ENCODE measurements at regions not wholly inside any gene's neighbourhood (a gene's known extent, or its start where the extent isn't known, plus 50 kb on each side); places are given as distances from the start of the nearest gene placed in this dataset.
"Not testable (repeated sequence)": the region's sequence is repeated elsewhere in the genome, so short reads cannot be mapped to it uniquely, and the experiment has no call there.

DNA sequence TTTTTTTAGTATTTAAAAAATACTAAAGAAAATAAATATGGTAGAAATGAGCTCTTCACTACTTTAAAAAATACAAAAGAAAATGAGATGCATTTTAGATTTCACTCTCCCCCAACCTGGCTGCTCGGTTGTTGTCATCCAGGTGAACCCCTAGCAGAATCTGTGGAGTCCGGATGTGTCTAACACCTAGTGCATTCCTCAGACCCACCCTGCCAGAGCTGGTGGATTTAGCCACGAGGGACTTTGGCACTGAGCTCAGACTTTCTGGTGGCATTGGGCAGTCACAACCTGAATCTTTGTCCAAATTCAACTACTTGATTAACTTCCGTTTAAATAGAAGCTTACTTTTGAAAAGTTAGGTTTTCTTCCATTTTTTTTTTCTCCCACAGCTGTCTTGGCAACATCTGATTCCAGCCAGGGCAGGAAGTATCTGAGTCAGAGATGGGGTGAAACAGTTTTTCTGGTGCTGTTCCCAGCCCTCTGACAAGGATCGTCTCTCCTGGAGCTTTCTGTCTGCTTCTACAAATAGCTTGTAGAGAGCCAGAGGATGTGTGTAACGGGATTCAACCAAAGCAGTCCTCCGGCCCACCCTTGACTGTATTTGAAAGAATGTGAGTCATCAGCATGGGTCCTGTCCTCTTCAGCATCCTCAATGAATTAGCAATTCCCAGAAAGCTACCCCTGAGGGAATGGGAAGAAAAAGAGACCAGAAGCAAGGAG is 301.8 kb upstream of the MCTP2 start:
- Histone ChIP-seq H3K27me3 (no peaks in the 10 kb centered on the region), H3K27ac (peak overlapping the region in 1 of 2 donors; percentile 54), H3K36me3 (no peaks in the 10 kb centered on the region), H3K4me1 (no peaks in the 10 kb centered on the region), H3K4me3 (no peak overlapping the region), H3K9me3 (no peaks in the 10 kb centered on the region)
- TF ChIP-seq, protein P1, sequence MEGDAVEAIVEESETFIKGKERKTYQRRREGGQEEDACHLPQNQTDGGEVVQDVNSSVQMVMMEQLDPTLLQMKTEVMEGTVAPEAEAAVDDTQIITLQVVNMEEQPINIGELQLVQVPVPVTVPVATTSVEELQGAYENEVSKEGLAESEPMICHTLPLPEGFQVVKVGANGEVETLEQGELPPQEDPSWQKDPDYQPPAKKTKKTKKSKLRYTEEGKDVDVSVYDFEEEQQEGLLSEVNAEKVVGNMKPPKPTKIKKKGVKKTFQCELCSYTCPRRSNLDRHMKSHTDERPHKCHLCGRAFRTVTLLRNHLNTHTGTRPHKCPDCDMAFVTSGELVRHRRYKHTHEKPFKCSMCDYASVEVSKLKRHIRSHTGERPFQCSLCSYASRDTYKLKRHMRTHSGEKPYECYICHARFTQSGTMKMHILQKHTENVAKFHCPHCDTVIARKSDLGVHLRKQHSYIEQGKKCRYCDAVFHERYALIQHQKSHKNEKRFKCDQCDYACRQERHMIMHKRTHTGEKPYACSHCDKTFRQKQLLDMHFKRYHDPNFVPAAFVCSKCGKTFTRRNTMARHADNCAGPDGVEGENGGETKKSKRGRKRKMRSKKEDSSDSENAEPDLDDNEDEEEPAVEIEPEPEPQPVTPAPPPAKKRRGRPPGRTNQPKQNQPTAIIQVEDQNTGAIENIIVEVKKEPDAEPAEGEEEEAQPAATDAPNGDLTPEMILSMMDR (IDR thresholded peaks at IDR 0.05), result no peak
- TF ChIP-seq POLR2A (IDR thresholded peaks at IDR 0.05) (no peak), POLR2AphosphoS5 (IDR thresholded peaks at IDR 0.05) (no peak)
- intact Hi-C loops (cut with DNase I; ENCODE audit: low total_unique reads), result no loop called here
- DNase-seq (ENCODE audit: low spot score in 2 of 2), result peak in 1 of 2 donors; percentile 19

DNA sequence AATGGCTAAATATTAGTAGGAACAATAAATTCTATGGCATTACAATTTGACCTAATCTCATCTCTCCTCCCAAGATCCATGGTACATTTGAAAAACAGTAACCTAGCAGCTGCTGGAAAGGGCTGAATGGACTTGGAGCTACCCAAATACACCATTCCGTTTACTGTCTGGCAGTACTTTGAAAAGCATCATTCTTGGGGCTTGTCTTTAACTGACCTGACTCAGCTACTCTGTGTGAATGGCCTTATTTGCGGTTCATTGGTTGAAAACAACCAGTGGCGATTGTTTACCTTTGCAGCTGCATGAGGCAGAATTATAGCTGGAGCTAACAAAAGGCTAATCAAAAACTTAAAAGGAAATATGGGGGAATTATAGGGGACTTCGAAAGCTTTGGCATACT is 311.2 kb upstream of the MCTP2 start:
- Histone ChIP-seq H3K4me3 (no peak overlapping the region), H3K9me3 (peaks cover 0 to 10% of the 10 kb centered on the region in 2 donors), H3K27me3 (no peaks in the 10 kb centered on the region), H3K36me3 (no peaks in the 10 kb centered on the region), H3K27ac (no peak overlapping the region), H3K4me1 (no peaks in the 10 kb centered on the region)
- no peak for DNase-seq (ENCODE audit: low spot score in 2 of 2)
- intact Hi-C loops (cut with DNase I; ENCODE audit: low total_unique reads), result no loop called here
- TF ChIP-seq POLR2A (IDR thresholded peaks at IDR 0.05), result no peak
- TF ChIP-seq, protein P1 (IDR thresholded peaks at IDR 0.05), result no peak
- no peak for TF ChIP-seq POLR2AphosphoS5 (IDR thresholded peaks at IDR 0.05)

DNA sequence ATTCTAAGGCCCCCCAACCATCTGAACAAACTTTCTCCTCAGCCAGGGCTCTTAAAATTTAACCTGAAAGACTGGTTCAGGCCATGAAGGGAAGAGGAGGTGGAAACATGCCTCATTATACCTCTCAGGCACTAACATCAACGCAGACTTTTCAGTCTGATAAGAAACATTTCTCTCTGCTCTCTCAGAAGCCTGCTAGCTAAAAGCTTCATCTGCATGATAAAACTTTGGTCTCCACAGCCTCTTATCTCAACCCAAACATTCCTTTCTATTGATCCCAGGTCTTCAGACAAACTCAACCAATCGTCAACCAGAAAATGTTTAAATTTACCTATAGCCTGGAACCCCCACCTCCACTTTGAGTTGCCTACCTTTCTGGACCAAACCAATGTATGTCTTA is 312.6 kb upstream of the MCTP2 start:
- intact Hi-C loops (cut with DNase I; ENCODE audit: low total_unique reads); H3K4me1 ChIP-seq; H3K36me3 ChIP-seq; H3K27ac ChIP-seq; DNase-seq (ENCODE audit: low spot score in 2 of 2); H3K27me3 ChIP-seq; H3K4me3 ChIP-seq: not testable (repeated sequence)
- peaks cover 0 to 10% of the 10 kb centered on the region in 2 donors for H3K9me3 ChIP-seq

DNA sequence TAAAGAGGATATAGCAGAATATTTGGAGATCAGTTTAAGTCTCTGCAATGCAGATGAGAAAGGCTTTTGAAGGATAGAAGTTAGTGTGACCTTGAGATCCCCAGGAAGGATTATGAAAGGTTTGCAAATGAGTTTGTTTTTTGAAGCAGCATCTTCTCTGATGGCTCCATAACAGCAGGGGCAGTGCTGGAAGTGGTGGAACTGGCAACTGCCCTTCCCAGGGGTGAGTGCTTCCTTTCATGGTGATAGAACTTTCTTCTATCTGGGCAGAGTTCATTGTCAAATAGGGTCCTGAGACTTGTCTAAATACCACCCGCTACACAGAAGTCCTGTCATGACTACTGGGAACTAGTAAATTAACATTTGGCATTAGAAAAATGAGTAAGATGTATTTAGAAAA is 314.2 kb upstream of the MCTP2 start:
- no peak overlapping the region for H3K4me3 ChIP-seq
- no peaks in the 10 kb centered on the region for H3K36me3 ChIP-seq
- H3K27ac ChIP-seq, result no peak overlapping the region
- H3K4me1 ChIP-seq, result no peaks in the 10 kb centered on the region
- TF ChIP-seq, protein P1 (IDR thresholded peaks at IDR 0.05), result no peak
- TF ChIP-seq POLR2AphosphoS5 (IDR thresholded peaks at IDR 0.05) (no peak), POLR2A (IDR thresholded peaks at IDR 0.05) (no peak)
- no peaks in the 10 kb centered on the region for H3K27me3 ChIP-seq
- intact Hi-C loops (cut with DNase I; ENCODE audit: low total_unique reads), result no loop called here
- peaks cover 0 to 6% of the 10 kb centered on the region in 2 donors for H3K9me3 ChIP-seq
- DNase-seq (ENCODE audit: low spot score in 2 of 2), result no peak

DNA sequence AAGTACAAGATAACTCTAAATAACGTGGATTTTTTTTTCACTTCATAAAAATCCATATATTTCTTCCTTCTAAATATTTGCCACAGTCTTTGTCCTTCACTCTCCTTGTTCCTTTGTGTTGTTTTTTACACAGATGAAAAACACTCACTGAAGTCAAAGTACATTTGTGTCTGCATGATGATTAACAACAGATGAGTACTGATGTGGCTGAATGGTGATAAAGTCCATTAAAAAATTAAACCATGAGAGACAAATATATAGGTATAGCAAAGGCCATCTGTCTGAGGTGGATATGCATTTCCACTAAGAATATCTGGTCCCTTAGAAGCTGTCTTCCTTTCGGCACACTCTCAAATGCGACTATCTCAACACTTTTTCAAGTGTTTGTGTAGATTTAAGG is 317.5 kb upstream of the MCTP2 start:
- no peaks in the 10 kb centered on the region for H3K9me3 ChIP-seq
- no peak for TF ChIP-seq POLR2A (IDR thresholded peaks at IDR 0.05)
- TF ChIP-seq, protein P1 (IDR thresholded peaks at IDR 0.05), result no peak
- TF ChIP-seq POLR2AphosphoS5 (IDR thresholded peaks at IDR 0.05), result no peak
- H3K4me3 ChIP-seq, result no peak overlapping the region
- intact Hi-C loops (cut with DNase I; ENCODE audit: low total_unique reads), result no loop called here
- no peaks in the 10 kb centered on the region for H3K4me1 ChIP-seq
- no peak overlapping the region for H3K27ac ChIP-seq
- no peak for DNase-seq (ENCODE audit: low spot score in 2 of 2)
- no peaks in the 10 kb centered on the region for H3K27me3 ChIP-seq
- H3K36me3 ChIP-seq, result no peaks in the 10 kb centered on the region
